Effector CD8-positive, alpha-beta T cell (primary cell): ENCODE measurements at regions not wholly inside any gene's neighbourhood (a gene's known extent, or its start where the extent isn't known, plus 50 kb on each side); places are given as distances from the start of the nearest gene placed in this dataset.

Source experiments
- DNase-seq: peaks from one replicate; lab custom pipeline; 2025; lab: John Stamatoyannopoulos, UW

GRCh38 chr12:116381744-116382685, 104.5 kb upstream of the MED13L start:
- no peak for DNase-seq

GRCh38 chr12:116382686-116383530, 105.4 kb upstream of the MED13L start:
- DNase-seq: no peak

GRCh38 chr12:116384175-116384574, 106.7 kb upstream of the MED13L start:
- DNase-seq: no peak

GRCh38 chr12:116384691-116385485, 107.4 kb upstream of the MED13L start:
- DNase-seq: no peak

GRCh38 chr12:116385486-116386217, 108.2 kb upstream of the MED13L start:
- no peak for DNase-seq

- no peak for DNase-seq
These were observed 111.8 kb upstream of the MED13L start for GRCh38 chr12:116389326-116389725.

- DNase-seq: no peak
These were observed 112.5 kb upstream of the MED13L start for GRCh38 chr12:116389990-116390389.

GRCh38 chr12:116390401-116391335, 113.2 kb upstream of the MED13L start:
- DNase-seq: no peak

GRCh38 chr12:116391501-116391900, 114.0 kb upstream of the MED13L start:
- no peak for DNase-seq

GRCh38 chr12:116392061-116392460, 114.6 kb upstream of the MED13L start:
- no peak for DNase-seq

GRCh38 chr12:116393255-116393654, 115.8 kb upstream of the MED13L start:
- no peak for DNase-seq

GRCh38 chr12:116393859-116394650, 116.6 kb upstream of the MED13L start:
- DNase-seq: no peak

GRCh38 chr12:116395396-116395795, 117.9 kb upstream of the MED13L start:
- no peak for DNase-seq

GRCh38 chr12:116397148-116397547, 119.7 kb upstream of the MED13L start:
- no peak for DNase-seq

- no peak for DNase-seq
These were observed 120.7 kb upstream of the MED13L start for GRCh38 chr12:116398193-116398592.

- no peak for DNase-seq
These were observed 121.6 kb upstream of the MED13L start for GRCh38 chr12:116399055-116399454.

- DNase-seq: no peak
These were observed 123.3 kb upstream of the MED13L start for GRCh38 chr12:116400636-116401372.

- no peak for DNase-seq
These were observed 124.1 kb upstream of the MED13L start for GRCh38 chr12:116401565-116401964.
